A673 (cell line): ENCODE measurements at regions not wholly inside any gene's neighbourhood (a gene's known extent, or its start where the extent isn't known, plus 50 kb on each side); places are given as distances from the start of the nearest gene placed in this dataset.
"Not testable (repeated sequence)": the region's sequence is repeated elsewhere in the genome, so short reads cannot be mapped to it uniquely, and the experiment has no call there.

Source experiments
- BruUV-seq: library from RNA; stranded (reverse); fragments of 400-500 nt; replicated peaks from 2 replicates; lab custom pipeline; 2021; lab: Mats Ljungman, UMichigan
- CTCF ChIA-PET: fragments of 300-600 bp; sonication (Branson Sonifier 250); formaldehyde crosslinking; loops from one replicate; lab custom pipeline; 2022; ENCODE audit warnings: antibody characterized with exemption; lab: Charles Lee
- POLR2A ChIA-PET: fragments of 300-600 bp; sonication (Branson Sonifier 250); formaldehyde crosslinking; loops from one replicate; lab custom pipeline; 2022; ENCODE audit warnings: antibody characterized with exemption; ENCODE audit not compliant: low non-redundant PET; lab: Charles Lee
- DNase-seq: peaks from one replicate; pipeline ENCODE4 v3.0.0-alpha.2; 2015; ENCODE audit warnings: low spot score
- H3K27ac ChIP-seq: fragments of 200-600 bp; sonication (generic); 2 replicates; pipeline ENCODE4 v1.5.1; 2016; ENCODE audit warnings: mixed run types, low read depth, mild to moderate bottlenecking, mixed read lengths, antibody characterized with exemption, low read length; ENCODE audit not compliant: poor library complexity, severe bottlenecking
- H3K27me3 ChIP-seq: fragments of 200-600 bp; sonication (generic); replicated peaks from 2 replicates; pipeline ENCODE4 v1.6.1; 2017; ENCODE audit warnings: mixed run types, low read depth, mild to moderate bottlenecking, mixed read lengths, antibody characterized with exemption, low read length; ENCODE audit not compliant: insufficient read depth, poor library complexity
- H3K36me3 ChIP-seq: fragments of 200-600 bp; sonication (generic); 2 replicates; pipeline ENCODE4 v1.6.1; 2016; ENCODE audit warnings: mixed run types, mild to moderate bottlenecking, mixed read lengths, antibody characterized with exemption, low read length; ENCODE audit not compliant: insufficient read depth, poor library complexity, severe bottlenecking
- H3K4me1 ChIP-seq: fragments of 200-600 bp; sonication (generic); 2 replicates; pipeline ENCODE4 v1.6.1; 2017; ENCODE audit warnings: mixed run types, mild to moderate bottlenecking, mixed read lengths, antibody characterized with exemption, low read length; ENCODE audit not compliant: insufficient read depth, poor library complexity, severe bottlenecking
- H3K4me3 ChIP-seq: fragments of 200-600 bp; sonication (generic); 2 replicates; pipeline ENCODE4 v1.5.1; 2016; ENCODE audit warnings: low read depth, mixed run types, mild to moderate bottlenecking, mixed read lengths, low read length; ENCODE audit not compliant: poor library complexity, severe bottlenecking
- H3K9me3 ChIP-seq: fragments of 200-600 bp; sonication (generic); 2 replicates; pipeline ENCODE4 v1.6.1; 2016; ENCODE audit warnings: mixed run types, low read depth, mild to moderate bottlenecking, mixed read lengths, antibody characterized with exemption, low read length; ENCODE audit not compliant: poor library complexity, severe bottlenecking
- EZH2 ChIP-seq: fragments of 200-600 bp; sonication (generic); IDR thresholded peaks from 2 replicates; pipeline ENCODE4 v1.6.1; 2017; ENCODE audit warnings: borderline replicate concordance, low read depth, mild to moderate bottlenecking, mixed read lengths, antibody characterized with exemption, low read length; ENCODE audit not compliant: poor library complexity, severe bottlenecking
- intact Hi-C: fragments of 100-400 bp; cut with micrococcal nuclease; formaldehyde crosslinking; loops from one replicate; pipeline ENCODE4 v1.10.0; 2022; ENCODE audit not compliant: unreplicated experiment
- TF ChIP-seq, protein P1 (sequence below): fragments of 300-800, 200-600 bp; sonication (generic); conservative IDR thresholded peaks from 2 replicates; pipeline ENCODE4 v1.5.1; 2017; ENCODE audit warnings: low read depth, mild to moderate bottlenecking, antibody characterized with exemption, low read length, moderate library complexity, mixed read lengths

DNA sequence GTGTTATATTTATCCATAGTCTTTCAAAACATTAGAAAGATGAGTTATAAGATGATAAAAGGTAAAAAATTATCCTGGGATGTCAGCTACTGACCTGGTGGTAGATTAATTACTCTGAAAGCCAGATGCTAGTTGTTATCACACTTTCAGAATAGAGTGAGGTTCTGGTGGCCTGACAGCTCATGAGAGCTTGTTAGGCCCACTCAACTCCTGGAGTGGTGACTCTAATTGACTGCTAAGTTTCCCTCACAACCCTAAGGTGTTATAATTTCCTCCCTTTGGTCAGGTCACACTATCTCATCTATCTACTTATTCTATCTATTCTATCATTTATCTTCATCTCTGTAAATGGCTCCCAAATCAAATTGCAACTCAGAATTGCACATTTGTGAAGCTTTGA lies 90.1 kb downstream of the ZNF648 start:
- BruUV-seq = no TSS peak

DNA sequence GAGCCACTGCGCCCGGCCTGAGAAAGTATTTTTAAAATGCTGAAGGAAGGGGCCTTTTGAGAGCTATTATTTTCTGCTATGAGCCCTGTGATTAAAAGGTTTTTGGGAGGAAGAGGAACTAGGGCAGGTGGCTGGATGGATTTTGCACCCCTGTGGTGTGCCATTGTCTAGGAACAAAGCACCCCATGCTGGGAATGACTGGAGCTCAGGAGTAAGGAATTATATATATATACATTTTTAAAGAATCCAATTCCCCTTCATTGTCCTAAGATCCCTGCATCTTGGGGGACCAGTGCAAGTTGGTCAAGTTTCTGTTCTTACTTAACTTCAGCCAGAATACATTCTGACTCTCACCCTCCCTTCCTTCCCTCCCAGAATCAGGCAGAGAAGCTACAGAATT lies 91.6 kb downstream of the ZNF648 start:
- H3K27ac ChIP-seq = no peak overlapping the region

More for the DNA sequence above, 90.1 kb downstream of the ZNF648 start:
- Histone ChIP-seq H3K9me3 (no peaks in the 10 kb centered on the region), H3K27me3 (no peaks in the 10 kb centered on the region), H3K4me3 (no peak overlapping the region), H3K27ac (no peak overlapping the region), H3K36me3 (no peaks in the 10 kb centered on the region), H3K4me1 (no peaks in the 10 kb centered on the region)
- TF ChIP-seq EZH2 = no peak
- ChIA-PET CTCF (no interaction called here), POLR2A (no interaction called here)
- DNase-seq = no peak
- intact Hi-C loops = no loop called here

DNA sequence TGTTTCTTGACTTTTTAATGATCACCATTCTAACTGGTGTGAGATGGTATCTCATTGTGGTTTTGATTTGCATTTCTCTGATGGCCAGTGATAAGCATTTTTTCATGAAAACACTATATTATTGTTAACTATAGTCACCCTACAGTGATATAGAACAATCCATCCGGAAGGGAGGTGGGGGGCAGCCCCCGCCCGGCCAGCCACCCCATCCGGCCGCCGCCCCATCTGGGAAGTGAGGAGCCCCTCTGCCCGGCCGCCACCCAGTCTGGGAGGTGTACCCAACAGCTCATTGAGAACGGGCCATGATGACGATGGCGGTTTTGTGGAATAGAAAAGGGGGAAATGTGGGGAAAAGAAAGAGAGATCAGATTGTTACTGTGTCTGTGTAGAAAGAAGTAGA lies 106.8 kb downstream of the ZNF648 start:
- BruUV-seq, POLR2A ChIA-PET: not testable (repeated sequence)

More for the DNA sequence above, 91.6 kb downstream of the ZNF648 start:
- DNase-seq = no peak
- Histone ChIP-seq H3K4me3 (no peak overlapping the region), H3K36me3 (no peaks in the 10 kb centered on the region), H3K4me1 (no peaks in the 10 kb centered on the region), H3K9me3 (no peaks in the 10 kb centered on the region), H3K27me3 (no peaks in the 10 kb centered on the region)
- ChIA-PET CTCF (no interaction called here), POLR2A (no interaction called here)
- TF ChIP-seq, protein P1, sequence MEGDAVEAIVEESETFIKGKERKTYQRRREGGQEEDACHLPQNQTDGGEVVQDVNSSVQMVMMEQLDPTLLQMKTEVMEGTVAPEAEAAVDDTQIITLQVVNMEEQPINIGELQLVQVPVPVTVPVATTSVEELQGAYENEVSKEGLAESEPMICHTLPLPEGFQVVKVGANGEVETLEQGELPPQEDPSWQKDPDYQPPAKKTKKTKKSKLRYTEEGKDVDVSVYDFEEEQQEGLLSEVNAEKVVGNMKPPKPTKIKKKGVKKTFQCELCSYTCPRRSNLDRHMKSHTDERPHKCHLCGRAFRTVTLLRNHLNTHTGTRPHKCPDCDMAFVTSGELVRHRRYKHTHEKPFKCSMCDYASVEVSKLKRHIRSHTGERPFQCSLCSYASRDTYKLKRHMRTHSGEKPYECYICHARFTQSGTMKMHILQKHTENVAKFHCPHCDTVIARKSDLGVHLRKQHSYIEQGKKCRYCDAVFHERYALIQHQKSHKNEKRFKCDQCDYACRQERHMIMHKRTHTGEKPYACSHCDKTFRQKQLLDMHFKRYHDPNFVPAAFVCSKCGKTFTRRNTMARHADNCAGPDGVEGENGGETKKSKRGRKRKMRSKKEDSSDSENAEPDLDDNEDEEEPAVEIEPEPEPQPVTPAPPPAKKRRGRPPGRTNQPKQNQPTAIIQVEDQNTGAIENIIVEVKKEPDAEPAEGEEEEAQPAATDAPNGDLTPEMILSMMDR = no peak
- no TSS peak for BruUV-seq
- intact Hi-C loops = no loop called here

DNA sequence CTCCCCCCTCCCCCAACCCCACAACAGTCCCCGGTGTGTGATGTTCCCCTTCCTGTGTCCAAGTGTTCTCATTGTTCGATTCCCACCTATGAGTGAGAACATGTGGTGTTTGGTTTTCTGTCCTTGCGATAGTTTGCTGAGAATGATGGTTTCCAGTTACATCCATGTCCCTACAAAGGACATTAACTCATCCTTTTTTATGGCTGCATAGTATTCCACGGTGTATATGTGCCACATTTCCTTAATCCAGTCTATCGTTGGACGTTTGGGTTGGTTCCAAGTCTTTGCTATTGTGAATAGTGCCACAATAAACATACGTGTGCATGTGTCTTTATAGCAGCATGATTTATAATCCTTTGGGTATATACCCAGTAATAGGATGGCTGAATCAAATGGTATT lies 107.3 kb downstream of the ZNF648 start:
- DNase-seq, H3K27ac ChIP-seq, H3K4me3 ChIP-seq, CTCF ChIA-PET, BruUV-seq, H3K9me3 ChIP-seq, intact Hi-C loops, H3K36me3 ChIP-seq, POLR2A ChIA-PET, H3K4me1 ChIP-seq, H3K27me3 ChIP-seq: not testable (repeated sequence)

More for the DNA sequence above, 106.8 kb downstream of the ZNF648 start:
- H3K9me3 ChIP-seq, H3K27ac ChIP-seq, H3K4me3 ChIP-seq, H3K36me3 ChIP-seq, H3K27me3 ChIP-seq, H3K4me1 ChIP-seq, intact Hi-C loops, DNase-seq, CTCF ChIA-PET: not testable (repeated sequence)

DNA sequence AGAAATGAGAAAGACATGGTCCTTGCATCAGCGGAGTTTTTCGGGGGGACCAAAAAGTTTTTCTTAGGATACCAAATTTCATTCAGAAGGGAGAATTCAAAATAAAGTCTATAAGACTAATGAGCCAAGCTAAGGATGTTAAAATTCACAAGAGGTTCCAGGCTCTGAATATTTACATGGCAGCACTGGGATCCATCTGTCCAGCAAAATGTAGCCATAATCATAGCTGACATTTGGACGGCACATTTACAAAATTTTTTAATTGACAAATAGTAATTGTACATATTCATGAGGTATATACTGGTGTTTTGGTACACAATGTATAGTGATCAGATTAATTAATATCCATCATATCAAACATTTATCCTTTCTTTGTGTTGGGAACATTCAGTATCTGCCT lies 107.9 kb downstream of the ZNF648 start:
- POLR2A ChIA-PET = interaction anchor here (0.6 kb wide), 1 partner anchor 99 kb away, joined by 3 read pairs; no protein-coding TSS in a partner anchor
- BruUV-seq = no TSS peak

More for the DNA sequence above, 107.9 kb downstream of the ZNF648 start:
- DNase-seq = no peak
- Histone ChIP-seq H3K4me1 (no peaks in the 10 kb centered on the region), H3K27ac (no peak overlapping the region), H3K9me3 (no peaks in the 10 kb centered on the region), H3K4me3 (no peak overlapping the region), H3K36me3 (no peaks in the 10 kb centered on the region), H3K27me3 (no peaks in the 10 kb centered on the region)
- CTCF ChIA-PET = no interaction called here
- no peak for TF ChIP-seq EZH2
- TF ChIP-seq, protein P1 = no peak
- intact Hi-C loops = no loop called here
